COLO829 (cell line): ENCODE measurements at regions not wholly inside any gene's neighbourhood (a gene's known extent, or its start where the extent isn't known, plus 50 kb on each side); places are given as distances from the start of the nearest gene placed in this dataset.
"Not testable (repeated sequence)": the region's sequence is repeated elsewhere in the genome, so short reads cannot be mapped to it uniquely, and the experiment has no call there.

Experiments
- DNase-seq: peaks from one replicate; pipeline ENCODE4 v3.0.0; 2012; ENCODE audit warnings: low spot score

DNA sequence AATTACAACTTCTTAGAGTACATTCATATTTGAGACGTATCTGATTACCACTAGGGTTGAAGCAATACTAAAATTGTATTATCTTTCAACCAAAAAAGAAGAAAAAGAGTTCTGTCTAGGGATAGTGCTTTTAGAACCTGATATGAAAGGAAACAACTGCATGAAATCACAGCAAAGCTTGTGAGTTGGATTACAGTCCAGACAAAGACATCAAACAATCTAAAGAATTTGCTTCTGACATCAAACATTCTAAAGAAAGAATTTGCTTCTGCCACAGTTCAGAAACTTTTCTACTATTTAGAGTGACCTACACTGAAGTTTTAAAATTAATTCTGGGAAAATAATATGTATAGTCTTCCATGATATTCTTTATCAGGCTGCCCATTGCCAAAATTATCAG, 1141.1 kb upstream of the ACO1 start:
- peak; percentile 40 for DNase-seq

DNA sequence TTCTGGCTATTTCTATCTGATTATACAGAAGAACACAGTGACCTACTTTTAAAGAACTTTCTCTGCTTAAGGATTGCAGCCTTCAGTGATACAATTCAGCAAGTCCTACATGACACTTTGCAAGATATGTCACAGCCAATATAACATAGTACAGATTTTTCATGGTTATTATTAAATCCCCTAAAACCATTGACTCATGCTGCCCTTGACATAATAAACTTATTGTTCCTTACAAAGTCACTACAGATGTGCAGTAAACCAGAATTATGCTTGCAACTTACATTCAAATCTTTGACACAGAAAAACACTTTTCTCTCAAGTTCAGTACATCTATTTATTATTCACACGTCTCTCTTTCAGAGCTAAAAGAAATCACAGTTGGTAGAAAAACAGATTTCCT, 1136.3 kb upstream of the ACO1 start:
- DNase-seq, result peak; percentile 73

DNA sequence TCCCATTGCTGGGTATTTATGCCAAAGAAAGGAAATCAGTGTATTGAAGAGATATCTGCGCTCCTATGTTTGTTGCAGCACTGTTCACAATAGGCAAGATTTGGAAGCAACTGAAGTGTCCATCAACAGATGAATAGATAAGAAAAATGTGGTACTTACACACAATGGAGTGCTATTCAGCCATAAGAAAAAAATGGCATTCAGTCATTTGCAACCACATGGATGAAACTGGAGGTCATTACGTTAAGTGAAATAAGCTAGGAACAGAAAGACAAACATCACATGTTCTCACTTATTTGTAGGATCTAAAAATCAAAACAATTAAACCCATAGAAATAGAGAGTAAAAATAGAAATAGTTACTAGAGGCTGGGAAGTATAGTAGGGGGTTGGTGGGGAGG, 1133.1 kb upstream of the ACO1 start:
- no peak for DNase-seq

DNA sequence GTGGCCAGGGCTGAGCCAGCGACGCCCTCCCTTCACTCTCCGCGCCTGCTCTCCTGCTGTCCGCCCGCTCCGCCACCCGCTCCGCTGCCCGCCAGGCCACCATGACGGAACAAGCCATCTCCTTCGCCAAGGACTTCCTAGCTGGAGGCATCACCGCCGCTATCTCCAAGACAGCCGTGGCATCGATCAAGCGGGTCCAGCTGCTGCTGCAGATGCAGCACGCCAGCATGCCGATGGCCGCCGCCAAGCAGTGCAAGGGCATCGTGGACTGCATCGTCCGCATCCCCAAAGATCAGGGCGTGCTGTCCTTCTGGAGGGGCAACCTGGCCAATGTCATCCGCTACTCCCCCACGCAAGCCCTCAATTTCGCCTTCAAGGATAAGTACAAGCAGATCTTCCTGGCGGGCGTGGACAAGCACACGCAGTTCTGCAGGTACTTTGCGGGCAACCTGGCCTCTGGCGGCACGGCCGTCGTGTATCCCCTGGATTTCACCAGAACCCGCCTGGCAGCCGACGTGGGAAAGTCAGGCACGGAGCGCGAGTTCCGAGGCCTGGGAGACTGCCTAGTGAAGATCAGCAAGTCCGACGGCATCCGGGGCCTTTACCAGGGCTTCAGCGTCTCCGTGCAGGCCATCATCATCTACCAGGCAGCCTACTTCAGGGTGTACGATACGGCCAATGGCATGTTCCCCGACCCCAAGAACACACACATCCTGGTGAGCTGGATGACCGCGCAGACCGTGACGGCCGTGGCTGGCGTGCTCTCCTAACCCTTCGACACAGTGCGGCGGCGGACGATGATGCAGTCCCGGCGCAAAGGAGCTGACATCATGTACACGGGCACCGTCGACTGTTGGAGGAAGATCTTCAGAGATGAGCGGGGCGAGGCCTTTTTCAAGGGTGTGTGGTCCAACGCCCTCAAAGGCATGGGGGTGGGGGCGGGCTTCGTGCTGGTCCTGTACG, 1130.4 kb upstream of the ACO1 start:
- no peak for DNase-seq

DNA sequence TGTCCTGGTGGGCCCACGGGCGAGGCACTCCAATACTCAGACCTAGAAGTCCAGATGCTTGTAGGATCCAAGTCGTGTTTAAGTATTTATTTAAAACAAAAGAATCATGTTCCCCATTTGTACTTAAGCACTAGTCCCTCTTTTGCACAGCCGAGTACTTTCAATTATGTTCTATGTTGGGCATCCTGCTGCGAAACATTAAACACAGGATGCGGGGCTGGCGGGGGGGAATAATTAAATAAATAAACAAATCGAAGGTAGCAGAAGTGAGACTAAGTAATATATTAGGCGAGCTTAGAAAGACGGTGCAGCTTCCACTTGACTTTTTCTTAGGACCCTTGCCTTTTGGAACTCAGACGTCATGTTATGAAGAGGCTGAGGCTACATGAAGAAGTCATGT, 1129.2 kb upstream of the ACO1 start:
- DNase-seq, result no peak

DNA sequence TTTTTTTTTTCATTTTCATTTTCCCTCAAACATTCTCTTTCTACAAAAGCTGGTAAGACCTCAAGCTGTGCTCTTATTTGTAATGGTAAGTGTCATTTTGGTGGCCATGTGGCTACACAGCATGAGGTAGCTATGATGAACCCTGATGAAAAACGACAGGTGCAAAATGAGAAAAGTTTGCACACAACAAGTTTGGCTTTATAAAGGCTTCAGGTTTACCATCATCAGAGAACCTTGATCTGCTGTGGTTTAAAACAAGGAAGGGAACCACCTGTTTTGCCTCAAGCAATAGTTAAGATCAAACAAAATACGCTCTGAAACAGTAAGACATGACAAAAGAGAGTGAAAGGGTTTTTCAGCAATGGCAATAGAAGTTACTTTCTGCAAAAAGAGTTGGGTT, 1124.6 kb upstream of the ACO1 start:
- DNase-seq, result no peak

DNA sequence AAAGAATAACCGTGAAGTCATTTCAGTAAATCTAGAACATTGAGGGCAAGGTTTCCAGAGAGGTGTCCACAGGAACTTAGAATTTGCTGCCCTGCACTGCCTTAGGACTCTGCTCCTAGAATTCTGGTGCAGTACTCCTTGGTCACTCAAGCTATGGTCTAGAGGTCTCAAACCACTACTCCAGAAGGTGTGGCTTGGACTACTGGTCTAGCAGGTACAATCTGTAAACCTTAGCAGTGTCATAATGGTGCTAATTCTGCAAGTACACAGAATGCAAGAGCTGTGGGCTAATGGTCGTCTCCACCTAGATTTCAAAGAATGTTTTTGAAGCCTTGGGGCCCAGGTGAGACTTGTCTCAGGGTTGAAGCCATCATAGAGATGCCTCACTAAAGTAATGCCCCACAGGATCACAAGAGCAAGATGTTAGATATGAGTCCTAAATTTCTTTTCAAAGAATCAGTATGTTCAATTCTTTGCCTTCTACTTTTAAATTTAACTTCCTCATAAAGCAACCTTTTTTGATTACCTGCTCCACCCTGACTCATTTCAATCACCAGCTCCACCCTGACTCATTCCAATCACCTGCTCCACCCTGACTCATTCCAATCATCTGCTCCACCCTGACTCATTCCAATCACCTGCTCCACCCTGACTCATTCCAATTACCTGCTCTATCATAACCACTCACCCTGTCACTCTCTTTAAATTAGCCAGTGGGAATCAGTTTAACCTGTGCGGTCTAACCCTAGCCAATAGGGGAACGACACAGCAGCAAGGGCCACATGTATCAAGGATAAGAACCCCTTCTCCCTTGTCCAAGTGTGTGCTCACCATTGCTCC, 1111.8 kb upstream of the ACO1 start:
- DNase-seq, result no peak

DNA sequence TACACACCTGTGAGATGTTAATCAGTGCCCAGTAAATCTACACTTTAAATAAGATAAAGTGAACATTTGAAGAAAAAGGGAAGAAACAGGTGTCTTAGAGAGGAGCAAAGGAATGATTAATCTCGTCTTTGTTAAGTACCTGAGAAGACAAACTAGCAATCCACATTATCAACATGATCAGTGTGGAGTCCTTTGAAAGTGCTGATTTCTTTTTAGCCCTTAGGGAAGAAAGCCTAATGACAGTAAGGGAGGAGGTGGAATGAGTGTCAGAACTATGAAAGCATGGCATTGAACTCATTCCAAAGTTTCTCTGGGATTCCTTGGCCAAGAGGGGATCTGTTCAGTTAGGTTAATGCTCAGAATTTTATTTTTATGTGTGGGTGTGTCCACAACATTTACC, 1109.0 kb upstream of the ACO1 start:
- peak; percentile 9 for DNase-seq

DNA sequence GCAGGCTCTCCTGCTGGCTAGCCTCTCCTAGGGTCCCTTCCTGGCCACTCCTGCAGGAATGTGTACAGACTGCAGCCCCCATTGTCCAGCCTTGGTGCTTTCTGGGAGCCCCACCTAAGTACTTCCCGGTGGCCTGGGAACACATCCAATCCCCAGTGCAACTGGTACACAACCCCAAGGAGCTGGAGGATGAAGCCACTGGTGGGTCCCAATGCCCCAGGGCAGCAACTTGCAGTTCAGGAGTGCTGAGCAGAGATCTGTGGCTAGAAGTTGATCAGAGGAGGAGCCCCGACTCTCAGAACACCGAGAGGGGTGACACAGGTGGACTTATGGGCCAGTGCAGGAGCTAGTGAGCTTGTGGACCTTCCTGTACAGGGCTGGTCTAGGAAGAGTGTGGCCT, 1093.7 kb upstream of the ACO1 start:
- DNase-seq, result no peak

DNA sequence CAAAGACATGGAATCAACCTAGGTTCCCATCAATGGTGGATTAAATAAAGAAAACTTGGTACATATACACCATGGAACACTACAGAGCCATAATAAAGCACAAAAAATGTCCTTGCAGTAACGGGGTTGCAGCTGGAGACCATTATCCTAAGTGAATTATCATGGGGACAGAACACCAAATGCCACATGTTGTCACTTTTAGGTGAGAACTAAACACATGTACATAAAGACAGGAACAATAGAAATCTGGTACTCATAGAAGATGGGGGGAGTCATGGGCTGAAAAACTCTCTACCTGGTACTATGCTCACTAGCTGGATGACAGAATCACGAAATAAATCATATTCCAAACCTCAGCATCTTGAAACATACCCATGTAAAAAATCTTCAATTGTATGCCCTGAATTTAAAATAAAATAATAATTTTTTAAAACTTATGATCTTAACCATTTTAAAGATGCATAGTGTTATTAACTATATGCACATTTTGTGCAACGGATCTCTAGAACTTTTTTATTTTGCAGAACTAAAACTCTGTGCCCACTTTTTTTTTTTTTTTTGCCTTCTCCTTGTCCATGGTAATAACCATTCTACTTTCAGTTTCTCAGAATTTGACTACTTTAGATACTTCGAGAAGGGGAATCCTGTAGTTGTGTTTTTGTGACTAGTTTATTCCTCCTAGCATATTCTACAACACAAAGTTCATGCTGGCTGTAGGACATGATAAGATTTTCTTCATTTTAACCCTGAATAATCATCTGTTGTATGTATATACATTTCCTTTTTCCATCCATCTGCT, 1081.6 kb upstream of the ACO1 start:
- DNase-seq, result no peak

DNA sequence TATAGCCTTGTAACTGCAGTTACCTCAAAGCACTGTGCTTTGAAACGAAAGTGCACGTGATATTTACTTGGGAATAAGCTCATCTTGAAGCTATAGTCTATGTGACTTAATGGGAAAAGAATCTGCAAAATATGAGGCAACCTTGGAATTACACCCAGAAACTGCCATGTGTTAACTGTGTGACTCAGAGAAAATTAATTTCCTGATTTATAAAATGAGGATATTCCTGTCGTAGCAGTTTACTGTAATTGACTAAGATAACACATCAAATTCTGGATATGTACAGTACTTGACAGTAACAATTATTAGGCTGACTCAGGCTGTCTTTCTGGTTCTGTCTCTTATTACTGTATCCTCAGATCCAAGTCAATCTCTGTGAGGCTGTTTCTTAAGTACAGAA, 1079.9 kb upstream of the ACO1 start:
- DNase-seq, result no peak

DNA sequence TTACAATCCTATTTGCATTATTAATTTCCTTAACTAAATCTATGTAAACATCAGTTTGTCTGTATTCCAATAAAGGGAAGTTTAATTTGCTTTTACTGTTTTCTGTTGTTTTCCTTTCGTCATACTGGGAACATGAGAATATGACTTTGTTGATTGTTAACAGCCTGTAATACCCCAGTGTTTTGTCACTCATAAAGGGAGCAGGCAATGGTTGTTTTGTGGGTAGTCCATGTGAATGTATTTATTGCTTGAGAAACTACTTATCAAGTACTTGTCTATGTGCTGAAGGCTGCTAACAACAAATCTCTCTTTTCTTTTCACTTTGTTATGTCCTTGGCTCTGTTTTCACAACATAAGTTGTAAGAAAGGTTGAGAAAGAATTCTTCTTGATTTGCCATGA, 1070.2 kb upstream of the ACO1 start:
- no peak for DNase-seq

DNA sequence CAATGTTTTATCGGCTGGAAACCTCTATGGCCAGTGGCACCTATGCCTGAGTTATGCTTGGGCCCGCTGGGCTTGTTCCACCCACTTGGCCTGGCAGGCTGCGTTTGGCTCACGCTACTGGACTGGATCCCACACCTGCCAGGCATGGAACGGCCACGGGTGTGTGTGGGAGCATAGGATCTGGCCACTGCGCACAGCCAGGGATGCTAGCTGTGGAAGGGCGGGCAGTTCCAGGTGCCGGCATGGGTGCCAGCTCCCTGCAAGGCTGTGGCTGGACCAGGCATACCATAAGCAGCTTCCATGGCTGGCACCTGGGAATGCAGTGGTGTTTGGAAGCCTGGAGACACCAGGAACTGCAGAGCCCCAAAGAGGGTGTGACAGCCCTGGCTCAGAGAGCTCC, 1063.9 kb upstream of the ACO1 start:
- DNase-seq, result no peak

DNA sequence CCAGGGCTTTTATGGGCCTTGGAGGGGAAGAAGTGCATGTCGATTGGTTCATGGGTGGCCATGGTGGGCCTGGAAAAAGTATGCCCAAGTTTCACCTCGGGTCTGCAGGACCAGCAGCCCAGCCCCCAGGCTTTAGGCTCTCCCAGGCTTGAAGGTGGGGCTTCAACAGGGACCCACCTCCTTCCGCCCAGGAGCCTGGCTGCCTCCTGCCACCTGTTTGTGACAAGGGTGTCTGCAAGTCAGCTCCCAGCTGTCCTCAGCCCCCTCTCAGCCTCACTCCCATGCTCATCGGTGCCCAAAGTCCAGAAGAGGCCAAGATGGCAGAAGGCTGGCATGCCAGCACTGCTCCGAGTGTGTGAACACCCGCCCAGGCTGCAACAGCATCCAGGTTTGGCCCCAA, 1063.2 kb upstream of the ACO1 start:
- no peak for DNase-seq

DNA sequence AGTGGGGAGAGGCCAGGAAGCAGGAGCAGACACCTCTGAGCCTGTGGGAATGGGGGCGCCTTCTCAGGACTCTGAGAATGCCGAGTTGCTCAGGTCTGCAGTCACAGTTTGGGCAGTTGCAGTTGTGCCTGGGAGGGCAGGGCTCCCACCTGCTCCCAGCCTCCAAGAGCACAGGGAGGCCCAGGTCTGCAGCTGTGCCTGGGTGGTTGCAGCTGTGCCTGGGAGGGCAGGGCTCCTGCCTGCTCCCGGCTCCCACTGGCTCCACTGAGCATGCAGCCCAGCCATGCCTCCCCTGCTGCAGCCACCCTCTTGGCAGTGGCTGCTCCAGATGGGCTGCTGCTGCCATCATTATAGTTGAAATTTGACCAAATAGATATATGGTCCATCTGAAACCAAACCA, 1062.8 kb upstream of the ACO1 start:
- no peak for DNase-seq

DNA sequence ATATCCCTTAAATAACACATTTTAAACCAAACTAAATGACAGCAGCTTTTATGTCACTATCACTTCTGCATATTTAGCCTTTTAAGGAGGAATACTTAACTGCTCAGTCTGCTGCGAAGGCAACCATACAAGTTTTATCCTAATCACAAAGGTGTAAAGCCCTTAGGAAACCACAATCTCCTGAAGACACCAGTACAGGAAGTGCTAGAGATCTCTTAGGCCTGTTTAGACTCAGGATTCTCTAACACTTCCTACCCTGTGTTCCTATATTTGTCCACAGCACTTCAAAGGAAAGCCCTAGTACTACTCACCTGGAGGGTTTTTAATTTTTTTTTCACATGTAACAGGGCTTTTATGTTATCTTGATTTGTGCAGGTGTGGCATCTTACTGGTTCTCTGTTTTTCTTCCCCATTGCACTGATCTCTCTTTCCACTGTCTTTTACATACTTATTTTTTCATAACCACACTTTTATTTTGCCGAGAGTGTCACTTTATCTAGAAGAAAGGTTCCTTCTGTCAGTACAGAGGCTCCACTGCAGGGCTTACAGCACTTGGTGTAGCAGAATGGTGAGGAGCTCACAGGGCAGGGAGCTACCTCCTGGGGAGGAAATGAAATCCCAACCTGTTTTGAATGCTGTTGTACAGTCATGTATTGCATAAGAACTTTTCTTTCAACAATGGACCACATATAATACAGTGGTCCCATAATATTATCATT, 1060.6 kb upstream of the ACO1 start:
- DNase-seq, result no peak

DNA sequence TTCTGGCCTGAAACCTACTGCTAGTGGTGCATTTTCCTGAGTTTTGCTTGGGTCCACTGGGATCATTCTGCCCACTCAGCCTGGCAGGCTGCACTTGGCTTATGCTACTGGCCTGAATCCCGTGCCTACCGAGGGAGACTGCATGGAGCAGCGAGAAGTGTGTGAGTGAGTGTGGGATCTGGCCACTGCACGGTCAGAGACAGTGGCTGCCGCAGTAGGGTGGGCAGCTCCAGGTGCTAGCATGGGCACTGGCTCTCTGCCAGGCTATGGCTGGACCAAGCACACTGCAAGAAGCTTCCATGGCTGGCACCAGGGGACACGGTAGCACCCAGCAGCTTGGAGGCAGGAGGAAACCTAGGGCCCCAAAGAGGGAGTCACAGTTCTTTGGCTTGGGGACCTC, 1058.7 kb upstream of the ACO1 start:
- no peak for DNase-seq

DNA sequence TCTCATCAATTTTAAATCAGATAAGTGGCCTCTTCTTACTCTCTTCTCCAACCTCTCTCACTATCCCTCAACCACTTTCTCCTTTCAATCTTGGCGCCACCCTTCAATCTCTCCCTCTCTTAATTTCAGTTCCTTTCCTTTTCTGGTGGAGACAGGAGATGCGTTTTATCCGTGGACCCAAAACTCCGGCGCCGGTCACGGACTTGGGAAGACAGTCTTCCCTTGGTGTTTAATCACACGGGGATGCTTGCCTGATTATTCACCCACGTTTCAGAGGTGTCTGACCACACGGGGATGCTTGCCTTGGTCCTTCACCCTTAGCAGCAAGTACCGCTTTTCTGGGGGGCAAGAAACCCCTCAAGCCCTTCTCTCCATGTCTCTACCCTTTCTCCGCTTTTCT, 1057.6 kb upstream of the ACO1 start:
- DNase-seq, result not testable (repeated sequence)

DNA sequence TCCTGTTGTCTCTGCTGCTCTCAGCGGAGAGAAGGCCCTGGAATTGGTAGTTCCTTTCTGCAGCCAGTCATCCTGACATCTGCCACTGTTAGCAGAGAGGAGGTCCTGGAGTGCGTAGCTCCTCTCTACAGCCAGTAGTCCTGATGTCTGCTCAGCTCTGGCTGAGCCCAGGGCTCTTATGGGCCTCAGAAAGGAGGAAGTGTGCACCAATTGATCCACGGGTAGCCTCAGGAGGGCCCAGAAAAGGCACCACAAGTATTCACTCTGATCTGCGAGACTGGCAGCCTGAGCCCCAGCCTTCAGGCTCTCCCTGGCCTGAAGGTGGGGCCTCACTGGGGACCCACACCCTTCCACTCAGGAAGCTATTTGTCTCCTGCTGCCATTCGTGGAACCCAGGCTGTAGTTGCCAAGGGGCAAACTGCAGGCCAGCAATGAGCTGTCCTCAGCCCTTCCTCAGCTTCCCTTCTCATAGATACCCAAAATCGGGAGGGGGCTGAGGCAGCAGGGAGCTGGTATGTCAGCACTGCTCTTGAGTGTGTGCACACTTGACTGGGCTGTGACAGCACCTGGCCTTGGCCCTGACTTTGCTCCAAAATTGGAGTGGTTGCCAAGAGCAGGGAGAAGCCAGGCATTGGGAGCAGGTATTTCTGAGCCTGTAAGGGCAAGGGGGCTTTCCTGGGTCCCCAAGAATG, 1049.5 kb upstream of the ACO1 start:
- no peak for DNase-seq

DNA sequence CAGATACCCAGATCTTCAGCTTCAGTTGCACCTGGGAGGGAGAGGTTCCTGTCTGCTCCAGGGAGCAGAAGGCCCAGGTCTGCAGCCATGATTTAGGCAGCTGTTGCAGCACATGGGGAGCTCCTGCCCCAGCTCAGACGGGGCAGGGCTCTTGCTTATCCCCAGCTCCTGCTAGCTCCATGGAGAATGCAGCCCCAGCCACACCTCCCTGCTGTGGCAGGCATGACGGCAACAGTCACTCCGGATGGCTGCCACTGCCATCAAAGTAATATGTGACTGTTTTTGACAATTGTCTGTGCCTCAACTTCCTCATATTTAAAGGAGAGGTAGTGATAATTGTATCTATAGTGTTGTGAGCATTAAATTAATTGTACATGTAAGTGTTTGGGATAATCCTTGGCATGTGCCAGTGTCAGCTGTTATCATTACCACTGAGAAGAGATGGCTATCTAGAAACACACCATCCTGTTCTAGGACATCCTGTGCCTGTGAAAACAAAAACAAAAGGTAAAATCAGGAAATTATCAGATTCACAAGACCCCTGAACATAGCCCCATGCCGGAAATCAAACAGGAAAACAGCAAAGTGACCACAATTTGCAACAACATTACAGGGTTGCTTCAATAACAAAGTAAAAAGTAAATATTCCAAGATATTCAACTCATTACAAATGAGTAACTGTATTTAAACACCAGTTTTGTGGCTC, 1048.8 kb upstream of the ACO1 start:
- no peak for DNase-seq

DNA sequence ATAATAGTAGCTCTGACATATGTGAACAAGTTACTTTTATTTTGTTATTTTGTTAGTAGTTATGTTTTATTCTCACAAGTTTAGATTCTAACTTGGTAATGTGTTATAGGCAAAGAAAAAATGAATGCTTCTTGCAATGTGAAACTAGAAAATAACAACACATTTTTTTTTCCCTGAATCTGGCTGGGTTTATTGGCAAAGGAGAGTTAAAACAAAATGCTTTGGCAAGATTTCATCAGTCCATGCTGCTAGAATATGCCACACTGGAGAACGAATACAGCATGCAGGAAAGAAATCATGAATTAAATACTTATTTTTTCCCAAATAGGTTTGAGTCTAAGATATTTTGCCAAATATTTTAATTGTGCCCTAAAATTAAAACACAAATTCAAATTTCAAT, 1048.1 kb upstream of the ACO1 start:
- DNase-seq, result no peak
